ENCODE measurements at regions not wholly inside any gene's neighbourhood (a gene's known extent, or its start where the extent isn't known, plus 50 kb on each side); places are given as distances from the start of the nearest gene placed in this dataset.
"Not testable (repeated sequence)": the region's sequence is repeated elsewhere in the genome, so short reads cannot be mapped to it uniquely, and the experiment has no call there.

DNA sequence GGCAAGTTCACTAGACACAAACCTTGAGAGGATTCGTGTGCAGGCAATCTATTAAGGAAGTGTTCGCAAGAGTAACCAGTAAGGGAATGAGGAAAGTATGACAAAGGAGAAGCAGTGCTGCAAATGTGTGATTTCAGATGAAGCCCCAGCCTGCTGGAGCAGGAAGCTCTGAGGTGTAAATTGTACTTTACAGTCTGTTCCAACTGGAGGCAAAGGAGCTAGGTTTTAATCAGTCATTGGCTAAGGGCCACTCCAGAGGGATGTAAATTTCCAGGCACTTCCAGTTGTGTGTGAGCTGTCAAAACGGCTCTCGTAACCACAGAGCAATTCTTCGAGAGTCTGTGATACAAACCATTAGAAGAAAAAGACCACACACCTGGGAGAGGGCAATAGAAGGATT, 359.5 kb upstream of the FAM98A start:
- DNase-seq, result no peak
- no peak for ATAC-seq

DNA sequence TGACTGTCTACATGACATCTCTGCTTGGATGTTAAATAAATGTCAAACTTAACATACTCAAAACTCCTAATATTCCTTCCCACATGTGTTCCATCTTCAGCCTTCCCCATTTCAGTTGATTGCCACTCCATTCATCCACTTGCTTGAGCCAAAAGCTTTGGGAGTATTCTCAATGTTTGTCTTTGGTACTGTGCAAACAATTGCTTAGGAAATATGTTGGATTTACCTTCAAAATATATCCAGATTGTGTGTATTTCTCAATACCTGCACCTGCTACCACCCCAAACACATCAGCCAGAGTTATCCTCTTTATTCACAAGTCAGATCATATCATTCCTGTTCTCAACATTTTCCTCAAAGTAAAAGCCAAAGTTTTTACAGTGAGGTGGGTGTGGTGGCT, 350.3 kb upstream of the FAM98A start:
- DNase-seq (no peak), ATAC-seq (no peak)

DNA sequence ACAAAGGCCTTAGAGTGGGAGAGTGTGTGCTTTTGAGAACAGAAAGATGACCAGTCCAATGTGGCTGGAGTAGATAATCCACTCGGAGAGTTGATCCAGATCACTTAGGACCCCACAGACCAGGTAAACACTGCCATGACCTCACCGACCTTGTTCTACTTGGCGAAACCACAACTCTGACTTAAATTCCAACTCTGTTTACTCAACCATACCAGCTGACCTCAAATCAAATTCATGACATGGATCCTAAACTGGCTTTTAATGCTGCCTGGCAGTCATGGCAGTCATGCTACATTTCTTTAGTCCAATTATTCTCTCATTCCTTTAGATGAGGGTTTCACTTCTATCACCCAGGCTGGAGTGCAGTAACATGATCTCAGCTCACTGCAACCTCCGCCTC, 347.1 kb upstream of the FAM98A start:
- DNase-seq, result no peak

DNA sequence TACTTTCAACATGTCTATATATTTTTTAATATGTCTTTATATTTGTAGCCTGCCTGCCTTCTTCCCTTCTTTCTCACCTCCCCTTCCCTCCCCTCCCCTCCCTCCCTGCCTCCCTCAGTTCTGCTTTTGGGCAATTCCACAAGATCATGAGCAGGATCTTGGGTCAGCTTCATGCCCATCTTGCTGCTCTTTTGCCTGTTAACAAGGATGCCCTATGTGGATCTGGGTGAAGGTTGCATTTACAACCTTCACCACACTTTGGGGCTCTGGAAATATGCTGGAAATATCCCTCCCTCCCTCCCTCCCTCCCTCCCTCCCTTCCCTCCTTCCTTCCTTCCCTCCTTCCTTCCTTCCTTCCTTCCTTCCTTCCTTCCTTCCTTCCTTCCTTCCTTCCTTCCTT, 334.1 kb upstream of the FAM98A start:
- DNase-seq (no peak), ATAC-seq (no peak)

More for the DNA sequence above, 347.1 kb upstream of the FAM98A start:
- ATAC-seq, result no peak

DNA sequence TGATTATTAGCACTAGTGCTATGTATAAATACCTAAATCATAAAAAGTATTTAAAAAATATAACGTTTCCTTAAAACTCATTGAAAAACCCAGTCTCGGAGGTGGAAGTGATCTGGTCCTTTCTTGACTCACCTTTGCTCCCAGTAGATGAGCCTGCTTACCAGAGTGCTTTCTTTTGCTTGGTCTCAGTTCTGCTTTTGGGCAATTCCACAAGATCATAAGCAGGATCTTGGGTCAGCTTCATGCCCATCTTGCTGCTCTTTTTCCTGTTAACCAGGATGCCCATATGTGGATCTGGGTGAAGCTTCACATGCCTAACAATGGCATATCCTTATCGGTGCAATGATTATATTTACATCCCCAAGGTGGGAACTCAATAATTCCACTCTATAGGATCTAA, 332.1 kb upstream of the FAM98A start:
- ATAC-seq, result no peak
- DNase-seq, result no peak

DNA sequence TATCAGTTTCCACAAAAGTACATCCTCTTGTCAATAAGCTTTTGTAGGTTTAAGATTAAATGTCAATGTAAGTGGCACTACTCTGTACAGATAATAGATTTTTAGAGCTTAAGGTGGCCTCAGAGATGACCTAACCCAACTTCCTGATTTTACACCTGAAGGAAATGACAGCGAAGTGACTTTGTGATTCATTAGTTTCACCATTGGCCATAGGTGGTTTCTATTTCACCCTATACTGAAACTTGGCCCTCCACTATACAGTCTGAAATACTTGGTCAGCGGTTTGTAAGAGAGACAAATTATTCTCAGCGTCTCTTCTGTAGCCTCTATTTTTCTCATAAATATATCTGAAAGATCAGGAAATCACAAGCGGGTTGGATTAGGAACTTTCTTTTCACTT, 330.4 kb upstream of the FAM98A start:
- no peak for DNase-seq
- ATAC-seq, result no peak

DNA sequence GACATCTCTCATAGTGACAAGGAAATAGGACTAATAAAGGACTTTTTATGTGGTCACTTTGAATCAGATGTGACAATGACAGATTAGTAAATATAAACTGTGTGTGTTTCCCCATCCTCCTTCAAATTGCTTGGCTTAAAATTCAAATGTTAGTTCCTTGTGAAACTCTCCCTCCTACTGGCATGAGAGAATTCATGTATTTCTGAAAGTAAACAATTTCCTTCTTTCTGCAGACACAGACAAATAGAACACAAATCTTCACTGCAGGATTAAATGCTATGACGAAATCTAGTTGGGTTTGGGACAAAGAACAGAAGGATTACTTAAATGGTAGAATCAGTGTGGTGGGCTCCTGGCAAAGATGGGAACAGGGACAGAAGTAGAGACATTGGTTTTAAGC, 328.7 kb upstream of the FAM98A start:
- ATAC-seq (no peak), DNase-seq (no peak)

DNA sequence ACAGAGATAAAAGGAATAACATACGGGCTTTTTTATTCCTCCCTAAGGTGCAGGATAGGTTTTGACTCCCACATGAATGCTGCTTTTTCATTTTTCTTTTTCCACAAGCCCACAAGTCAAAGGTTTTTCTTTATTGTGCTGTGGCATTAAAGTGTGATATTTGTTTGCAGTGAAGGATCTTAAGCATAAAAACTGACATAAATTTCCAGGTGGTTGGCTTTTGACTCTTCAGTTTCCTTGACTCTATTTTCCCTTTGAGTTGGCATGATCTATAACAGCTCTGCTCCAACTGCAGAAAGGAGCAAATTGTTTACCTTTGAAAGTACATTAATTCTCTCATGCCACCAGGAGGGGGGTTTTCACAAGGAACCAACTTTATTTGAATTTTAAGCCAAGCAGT, 326.2 kb upstream of the FAM98A start:
- no peak for ATAC-seq
- no peak for DNase-seq

DNA sequence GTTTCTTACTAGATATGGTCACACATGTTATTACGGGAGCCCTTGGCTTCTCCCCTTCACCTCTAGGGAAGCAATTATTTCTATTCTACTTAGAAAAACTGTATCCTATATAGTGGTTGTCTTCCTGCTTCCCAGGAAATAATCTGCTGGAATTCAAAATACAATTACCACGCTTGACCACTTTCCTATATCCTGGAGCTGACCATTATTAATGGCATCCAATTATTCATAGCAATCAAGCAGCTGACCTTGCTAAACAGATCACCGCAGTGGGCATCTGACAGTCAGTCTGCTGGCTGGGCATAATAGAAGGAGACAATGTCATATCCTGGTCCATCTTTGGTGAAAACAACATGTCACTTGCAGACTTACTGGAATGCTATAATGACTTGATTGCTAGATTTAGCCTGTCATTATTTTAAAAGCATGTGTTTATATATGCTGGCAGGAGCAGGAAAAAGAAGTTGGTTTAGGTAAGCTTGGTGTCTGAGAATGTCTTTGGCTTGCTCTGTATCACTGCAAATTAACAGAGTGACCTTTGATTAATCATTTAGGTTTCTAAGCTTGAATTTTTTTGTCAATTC, 325.6 kb upstream of the FAM98A start:
- DNase-seq, result no peak
- ATAC-seq, result no peak

DNA sequence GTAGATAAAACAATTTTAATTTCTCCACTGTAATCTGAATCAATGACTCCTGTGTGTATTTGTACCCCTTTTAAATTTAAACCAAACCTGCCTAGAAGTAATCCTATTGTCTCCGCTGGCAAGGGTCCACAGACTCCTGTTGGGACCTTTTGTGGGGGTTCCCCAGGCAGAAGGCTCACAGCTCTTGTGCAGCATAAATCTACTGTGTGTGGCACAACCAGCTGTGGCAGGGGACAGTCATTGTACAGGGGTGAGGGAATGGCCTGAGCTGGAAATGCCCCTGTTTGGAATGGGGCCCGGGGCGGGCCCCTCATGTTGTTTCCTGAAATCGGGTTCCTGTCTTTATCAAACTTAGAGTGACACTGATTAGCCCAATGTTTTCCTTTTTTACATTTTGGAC, 318.2 kb upstream of the FAM98A start:
- DNase-seq, result no peak
- ATAC-seq, result no peak

DNA sequence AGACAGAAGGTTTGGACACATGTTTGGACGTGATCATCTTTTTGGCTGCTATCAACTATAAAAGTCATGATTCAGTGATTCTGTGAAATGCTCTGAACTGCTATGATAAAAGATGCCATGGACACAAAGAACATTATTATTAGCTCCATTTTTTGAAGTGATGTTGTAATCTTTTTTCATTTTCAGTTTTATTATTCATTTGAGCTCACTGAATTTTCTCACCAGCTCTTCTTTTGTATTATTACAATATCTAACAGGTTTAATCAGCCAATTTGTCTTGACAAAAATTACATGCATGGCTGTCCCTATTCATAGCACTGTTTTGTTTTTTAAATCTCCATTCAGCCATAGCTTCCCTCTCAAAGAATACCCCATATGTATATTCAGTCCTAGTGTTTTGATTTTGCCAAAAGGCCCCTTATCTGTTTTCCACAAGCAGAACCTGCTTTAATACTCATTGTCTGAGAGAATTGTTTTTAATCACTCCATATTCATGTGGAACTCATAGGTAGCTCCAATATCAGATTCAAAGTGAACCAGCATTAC, 314.0 kb upstream of the FAM98A start:
- no peak for DNase-seq
- ATAC-seq, result no peak

DNA sequence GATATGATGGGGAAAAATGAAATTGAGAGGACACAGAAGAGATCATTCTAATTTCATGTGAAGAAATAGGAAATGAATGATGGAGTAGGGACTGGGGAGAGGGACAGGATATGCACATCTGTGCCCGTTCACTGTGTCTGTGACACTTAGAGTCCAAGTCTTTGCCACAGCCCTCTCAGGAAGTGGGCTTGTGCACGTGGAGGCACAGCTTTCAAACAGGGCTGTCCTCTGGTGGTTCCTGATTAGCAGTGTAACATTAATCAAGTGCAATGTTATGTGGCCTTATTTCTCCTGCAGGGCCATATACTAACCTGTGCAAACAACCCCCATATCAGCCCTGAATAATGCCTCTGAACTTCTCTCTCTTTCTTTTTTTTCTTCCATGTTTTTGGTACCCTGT, 312.2 kb upstream of the FAM98A start:
- ATAC-seq, result no peak

DNA sequence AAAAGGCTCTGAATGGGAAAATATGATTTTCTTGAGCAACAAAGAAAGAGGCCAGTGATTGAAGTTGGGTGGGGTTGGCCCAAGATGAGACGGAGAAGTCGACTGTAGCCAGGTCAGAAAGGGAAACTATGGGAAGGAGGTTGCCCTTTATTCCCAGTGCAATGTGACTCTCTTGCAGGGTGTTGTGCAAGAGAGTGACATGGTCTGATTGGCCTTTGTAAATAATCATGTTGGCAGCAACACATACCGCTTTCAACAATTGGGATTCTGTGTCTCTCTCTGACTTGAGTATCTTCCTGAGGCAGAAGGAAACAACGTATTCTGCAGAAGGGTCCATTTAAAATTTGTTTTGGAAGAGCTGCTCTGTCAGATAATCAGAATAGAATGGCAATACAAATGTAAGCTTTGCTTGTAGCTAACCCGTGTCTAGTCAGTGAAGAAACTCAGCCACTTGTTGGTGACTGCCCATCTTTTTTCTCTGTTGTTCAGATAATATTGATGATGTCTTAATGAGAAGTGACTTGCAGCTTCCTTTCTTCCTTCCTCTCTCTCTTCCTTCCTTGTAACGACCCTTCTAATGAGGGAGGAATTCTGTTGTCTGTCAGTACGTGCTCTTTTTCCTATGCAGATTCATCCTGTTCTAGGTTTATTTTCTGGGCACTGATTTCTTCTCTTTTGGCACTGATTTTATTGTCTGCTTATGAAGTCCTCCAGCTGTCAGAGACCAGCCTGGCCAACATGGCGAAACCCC, 311.0 kb upstream of the FAM98A start:
- ATAC-seq (no peak), DNase-seq (no peak)

More for the DNA sequence above, 312.2 kb upstream of the FAM98A start:
- no peak for DNase-seq

DNA sequence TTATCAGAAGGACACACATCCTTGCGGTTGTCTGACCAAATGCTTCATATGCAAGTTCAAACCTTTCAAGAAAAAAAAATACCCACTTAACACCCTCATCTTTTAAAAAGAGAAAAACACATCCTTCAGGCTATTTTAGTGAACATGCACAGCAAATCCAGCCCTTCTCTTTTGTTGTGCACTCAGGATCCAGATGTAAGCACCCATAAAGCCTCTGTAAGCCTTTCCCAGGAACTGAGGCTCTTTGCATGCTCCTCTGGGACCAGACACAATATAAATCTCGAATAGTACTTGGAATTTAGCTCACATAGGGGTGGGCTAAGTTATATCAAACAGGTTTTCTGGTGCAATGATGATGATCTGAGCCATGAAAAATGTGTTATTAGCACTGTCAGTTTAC, 308.8 kb upstream of the FAM98A start:
- DNase-seq (no peak), ATAC-seq (no peak)

DNA sequence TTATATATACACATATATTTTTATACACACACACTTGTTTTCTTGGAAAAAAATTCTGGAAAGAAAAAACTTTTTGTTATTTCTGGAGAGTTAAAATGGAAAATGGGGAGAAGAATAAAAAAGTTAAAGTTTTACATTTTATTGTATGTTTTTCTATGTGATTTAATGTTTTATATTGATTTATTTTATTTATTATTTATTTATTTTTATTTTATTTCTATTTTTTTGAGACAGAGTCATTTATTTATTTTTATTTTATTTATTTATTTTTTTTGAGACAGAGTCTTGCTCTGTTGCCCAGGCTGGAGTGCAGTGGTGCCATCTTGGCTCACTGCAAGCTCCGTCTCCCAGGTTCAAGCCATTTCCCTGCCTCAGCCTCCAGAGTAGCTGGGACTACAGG, 307.0 kb upstream of the FAM98A start:
- not testable (repeated sequence) for DNase-seq, ATAC-seq

DNA sequence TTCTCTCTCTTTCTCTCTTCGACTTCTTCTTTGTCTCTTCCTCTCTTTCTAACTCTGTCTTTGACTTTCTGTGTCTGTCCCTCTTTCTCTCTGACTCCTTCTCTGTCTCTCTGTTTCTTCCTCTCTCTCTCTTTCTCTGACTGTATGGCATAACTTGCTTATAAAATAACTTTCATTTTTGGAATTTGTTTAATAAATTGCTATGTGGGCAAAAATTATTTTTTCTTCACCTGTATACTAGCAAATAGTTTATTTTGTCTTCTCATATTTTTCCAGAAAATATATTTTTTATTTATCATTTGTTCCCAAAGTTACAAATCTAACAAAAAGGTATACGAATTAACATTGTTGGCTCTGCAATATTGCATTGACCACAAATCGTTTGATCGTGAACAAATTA, 305.7 kb upstream of the FAM98A start:
- DNase-seq, result no peak
- no peak for ATAC-seq

DNA sequence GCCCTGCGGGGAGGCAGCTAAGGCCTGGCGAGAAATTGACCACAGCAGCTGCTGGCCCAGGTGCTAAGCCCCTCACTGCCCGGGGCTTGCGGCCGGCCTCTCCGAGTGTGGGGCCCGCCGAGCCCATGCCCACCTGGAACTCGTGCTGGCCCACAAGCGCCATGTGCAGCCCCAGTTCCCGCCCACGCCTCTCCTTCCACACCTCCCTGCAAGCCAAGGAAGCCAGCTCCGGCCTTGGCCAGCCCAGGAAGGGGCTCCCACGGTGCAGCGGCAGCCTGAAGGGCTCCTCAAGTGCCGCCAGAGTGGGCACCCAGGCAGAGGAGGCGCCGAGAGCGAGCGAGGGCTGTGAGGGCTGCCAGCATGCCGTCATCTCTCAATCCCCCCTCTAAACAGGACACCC, 304.6 kb upstream of the FAM98A start:
- no peak for ATAC-seq

DNA sequence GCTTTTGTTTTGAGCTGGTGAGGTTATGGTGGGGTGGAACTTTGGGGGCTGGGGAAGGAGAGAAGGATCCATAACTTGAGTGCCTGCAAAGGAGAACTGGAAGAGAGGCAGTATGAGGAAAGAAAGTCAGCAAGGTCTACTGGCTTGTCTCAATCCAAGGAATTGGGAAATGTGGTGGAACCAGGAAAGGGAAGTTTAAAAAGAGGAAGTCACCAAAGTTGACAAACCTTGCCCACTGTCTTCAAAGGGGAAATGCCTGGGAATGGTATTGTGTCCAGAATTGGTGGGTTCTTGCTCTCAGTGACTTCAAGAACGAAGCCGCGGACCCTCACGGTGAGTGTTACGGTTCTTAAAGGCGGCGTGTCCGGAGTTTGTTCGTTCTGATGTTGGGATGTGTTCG, 304.1 kb upstream of the FAM98A start:
- no peak for DNase-seq
- no peak for ATAC-seq

More for the DNA sequence above, 304.6 kb upstream of the FAM98A start:
- no peak for DNase-seq

DNA sequence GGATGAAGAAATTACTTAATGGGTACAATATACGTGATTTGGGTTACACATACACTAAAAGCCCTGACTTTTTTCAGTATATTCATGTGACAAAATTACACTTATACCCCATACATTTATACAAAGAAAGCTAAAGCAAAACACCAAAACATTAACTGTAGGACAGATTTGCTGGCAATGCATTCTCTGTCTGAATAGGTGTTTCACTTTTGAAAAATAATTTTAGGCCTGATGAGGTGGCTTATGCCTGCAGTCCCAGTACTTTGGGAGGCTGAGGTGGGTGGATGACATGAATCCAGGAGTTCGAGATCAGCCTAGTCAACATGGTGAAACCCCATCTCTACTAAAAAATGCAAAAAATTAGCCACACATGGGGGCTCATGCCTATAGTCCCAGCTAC, 301.5 kb upstream of the FAM98A start:
- DNase-seq (no peak), ATAC-seq (no peak)

DNA sequence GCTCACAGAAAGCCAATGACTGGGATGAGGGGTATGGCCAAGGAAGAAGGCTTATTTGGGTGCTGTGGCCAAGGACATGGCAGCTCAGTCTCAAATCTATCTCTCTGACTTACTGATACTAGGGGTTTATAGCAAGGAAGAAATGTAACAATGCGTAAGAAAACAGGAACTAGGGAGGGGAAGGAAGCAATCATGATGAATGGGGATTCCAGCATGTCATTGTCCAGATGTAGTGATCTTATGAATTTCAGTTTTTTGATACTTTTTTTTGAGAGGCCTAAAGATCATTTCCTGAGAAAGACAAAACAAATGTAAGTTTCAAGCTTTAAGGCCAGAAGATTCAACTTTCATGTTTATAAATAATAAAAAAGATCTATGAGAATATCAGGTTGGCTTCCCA, 298.6 kb upstream of the FAM98A start:
- DNase-seq (no peak), ATAC-seq (no peak)

DNA sequence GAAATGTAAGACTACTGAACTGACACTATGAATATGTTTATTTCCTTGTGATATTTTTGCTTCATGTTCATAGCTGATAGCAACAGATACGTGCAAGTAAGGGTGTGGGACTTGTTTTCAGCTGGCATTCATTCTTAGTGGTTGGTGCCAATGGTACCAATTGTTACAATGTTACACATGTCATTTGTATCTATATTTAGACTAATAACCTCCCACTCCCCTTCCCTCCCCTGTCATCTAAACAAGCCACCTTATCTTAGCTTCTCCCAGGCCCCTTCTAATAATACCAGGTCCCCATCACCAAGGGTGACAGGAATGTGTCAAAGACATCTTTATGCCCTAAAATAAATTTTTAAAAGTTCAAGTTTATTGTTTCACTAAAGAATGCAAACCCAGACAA, 294.7 kb upstream of the FAM98A start:
- DNase-seq (no peak), ATAC-seq (no peak)

DNA sequence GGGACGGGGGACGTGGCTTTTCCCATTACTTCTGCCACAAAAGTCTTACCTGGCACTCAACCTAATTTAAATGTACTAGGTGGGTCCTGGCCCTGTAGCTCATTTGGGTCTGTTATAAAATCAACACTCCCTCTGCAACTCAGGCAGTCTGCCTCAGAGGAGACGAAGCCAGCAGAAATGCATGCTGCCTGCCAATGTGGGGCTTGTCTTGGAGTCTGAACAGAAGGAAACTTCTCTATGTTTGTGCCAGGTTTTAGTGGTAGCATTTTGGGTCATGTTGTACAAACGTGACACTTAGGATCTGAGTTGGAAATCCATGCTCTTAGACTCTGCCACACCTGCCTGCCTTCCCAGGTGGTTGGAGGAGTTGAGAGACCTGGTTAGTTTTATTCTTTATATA, 292.5 kb upstream of the FAM98A start:
- no peak for ATAC-seq
- no peak for DNase-seq

DNA sequence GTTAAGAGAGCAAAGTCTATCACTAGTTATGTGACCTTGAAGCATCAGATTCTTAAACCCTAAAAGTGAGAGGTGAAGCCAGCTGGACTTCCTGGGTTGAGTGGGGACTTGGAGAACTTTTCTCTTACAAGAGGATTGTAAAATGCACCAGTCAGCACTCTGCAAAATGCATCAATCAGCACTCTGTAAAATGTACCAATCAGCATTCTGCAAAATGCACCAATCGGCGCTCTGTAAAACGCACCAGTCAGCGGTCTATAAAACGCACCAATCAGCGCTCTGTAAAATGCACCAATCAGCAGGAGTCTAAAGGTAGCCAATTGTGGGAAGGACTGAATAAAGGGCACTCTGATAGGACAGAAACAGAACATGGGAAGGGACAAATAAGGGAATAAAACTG, 291.6 kb upstream of the FAM98A start:
- ATAC-seq, result no peak
- no peak for DNase-seq
